ENCODE measurements at regions not wholly inside any gene's neighbourhood (a gene's known extent, or its start where the extent isn't known, plus 50 kb on each side); places are given as distances from the start of the nearest gene placed in this dataset.
A peak's percentile ranks its signal among the peaks of the same experiment; 100 is the strongest.

GRCh38 chr2:181290182-181290581, 167.0 kb upstream of the ITGA4 start:
- Histone ChIP-seq H3K36me3 (ENCODE audit: control insufficient read depth in 1 of 2, insufficient read depth in 2 of 2, low read length in 2 of 2) (no peaks in the 10 kb centered on the region), H3K9me2 (ENCODE audit: insufficient read depth) (peaks cover 3% of the 10 kb centered on the region; the same call in 1 of the 2 replicates), H3K9me3 (ENCODE audit: control insufficient read depth in 1 of 2, insufficient read depth in 1 of 2, low read depth in 1 of 2, low read length in 2 of 2) (no peaks in the 10 kb centered on the region), H3K4me1 (ENCODE audit: control insufficient read depth in 1 of 2, insufficient read depth in 2 of 2, low read length in 2 of 2) (no peaks in the 10 kb centered on the region), H3K9ac (ENCODE audit: low read length) (no peak overlapping the region), H3K4me3 (replicated peaks in 1 of 2; ENCODE audit: low read depth in 1 of 2, low read length in 2 of 2) (no peak overlapping the region), H4K20me1 (ENCODE audit: insufficient read depth) (no peaks in the 10 kb centered on the region), H3K79me2 (ENCODE audit: insufficient read depth, low read length) (no peaks in the 10 kb centered on the region), H3K27me3 (ENCODE audit: insufficient read depth, low read length) (no peaks in the 10 kb centered on the region), H2AFZ (ENCODE audit: low read depth, low read length, poor library complexity, severe bottlenecking) (peak overlapping the region; percentile 49), H3K27ac (ENCODE audit: low read depth, low read length) (no peak overlapping the region), H3K4me2 (ENCODE audit: low read length) (no peak overlapping the region)
- TF ChIP-seq, protein P1, sequence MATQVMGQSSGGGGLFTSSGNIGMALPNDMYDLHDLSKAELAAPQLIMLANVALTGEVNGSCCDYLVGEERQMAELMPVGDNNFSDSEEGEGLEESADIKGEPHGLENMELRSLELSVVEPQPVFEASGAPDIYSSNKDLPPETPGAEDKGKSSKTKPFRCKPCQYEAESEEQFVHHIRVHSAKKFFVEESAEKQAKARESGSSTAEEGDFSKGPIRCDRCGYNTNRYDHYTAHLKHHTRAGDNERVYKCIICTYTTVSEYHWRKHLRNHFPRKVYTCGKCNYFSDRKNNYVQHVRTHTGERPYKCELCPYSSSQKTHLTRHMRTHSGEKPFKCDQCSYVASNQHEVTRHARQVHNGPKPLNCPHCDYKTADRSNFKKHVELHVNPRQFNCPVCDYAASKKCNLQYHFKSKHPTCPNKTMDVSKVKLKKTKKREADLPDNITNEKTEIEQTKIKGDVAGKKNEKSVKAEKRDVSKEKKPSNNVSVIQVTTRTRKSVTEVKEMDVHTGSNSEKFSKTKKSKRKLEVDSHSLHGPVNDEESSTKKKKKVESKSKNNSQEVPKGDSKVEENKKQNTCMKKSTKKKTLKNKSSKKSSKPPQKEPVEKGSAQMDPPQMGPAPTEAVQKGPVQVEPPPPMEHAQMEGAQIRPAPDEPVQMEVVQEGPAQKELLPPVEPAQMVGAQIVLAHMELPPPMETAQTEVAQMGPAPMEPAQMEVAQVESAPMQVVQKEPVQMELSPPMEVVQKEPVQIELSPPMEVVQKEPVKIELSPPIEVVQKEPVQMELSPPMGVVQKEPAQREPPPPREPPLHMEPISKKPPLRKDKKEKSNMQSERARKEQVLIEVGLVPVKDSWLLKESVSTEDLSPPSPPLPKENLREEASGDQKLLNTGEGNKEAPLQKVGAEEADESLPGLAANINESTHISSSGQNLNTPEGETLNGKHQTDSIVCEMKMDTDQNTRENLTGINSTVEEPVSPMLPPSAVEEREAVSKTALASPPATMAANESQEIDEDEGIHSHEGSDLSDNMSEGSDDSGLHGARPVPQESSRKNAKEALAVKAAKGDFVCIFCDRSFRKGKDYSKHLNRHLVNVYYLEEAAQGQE (IDR thresholded peaks at IDR 0.05; ENCODE audit: low read depth): no peak
- no peak for TF ChIP-seq EZH2 (IDR thresholded peaks at IDR 0.05)
- no peak for TF ChIP-seq EZH2phosphoT487 (IDR thresholded peaks at IDR 0.05; ENCODE audit: borderline replicate concordance)
- no peak for TF ChIP-seq FOSL1 (IDR thresholded peaks at IDR 0.05; ENCODE audit: low read depth)
- TF ChIP-seq ELF1 (IDR thresholded peaks at IDR 0.05; ENCODE audit: borderline replicate concordance, low read depth): no peak
- TF ChIP-seq ZFX (IDR thresholded peaks at IDR 0.05): no peak
- TF ChIP-seq, protein P2, sequence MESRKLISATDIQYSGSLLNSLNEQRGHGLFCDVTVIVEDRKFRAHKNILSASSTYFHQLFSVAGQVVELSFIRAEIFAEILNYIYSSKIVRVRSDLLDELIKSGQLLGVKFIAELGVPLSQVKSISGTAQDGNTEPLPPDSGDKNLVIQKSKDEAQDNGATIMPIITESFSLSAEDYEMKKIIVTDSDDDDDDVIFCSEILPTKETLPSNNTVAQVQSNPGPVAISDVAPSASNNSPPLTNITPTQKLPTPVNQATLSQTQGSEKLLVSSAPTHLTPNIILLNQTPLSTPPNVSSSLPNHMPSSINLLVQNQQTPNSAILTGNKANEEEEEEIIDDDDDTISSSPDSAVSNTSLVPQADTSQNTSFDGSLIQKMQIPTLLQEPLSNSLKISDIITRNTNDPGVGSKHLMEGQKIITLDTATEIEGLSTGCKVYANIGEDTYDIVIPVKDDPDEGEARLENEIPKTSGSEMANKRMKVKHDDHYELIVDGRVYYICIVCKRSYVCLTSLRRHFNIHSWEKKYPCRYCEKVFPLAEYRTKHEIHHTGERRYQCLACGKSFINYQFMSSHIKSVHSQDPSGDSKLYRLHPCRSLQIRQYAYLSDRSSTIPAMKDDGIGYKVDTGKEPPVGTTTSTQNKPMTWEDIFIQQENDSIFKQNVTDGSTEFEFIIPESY (IDR thresholded peaks at IDR 0.05; ENCODE audit: extremely low read depth, insufficient replicate concordance, low read length): no peak
- TF ChIP-seq SRF (IDR thresholded peaks at IDR 0.05; ENCODE audit: low read depth): no peak
- TF ChIP-seq TCF7L2 (IDR thresholded peaks at IDR 0.05; ENCODE audit: borderline replicate concordance, extremely low read depth, insufficient read depth, insufficient read length): no peak
- no peak for TF ChIP-seq CBX3 (IDR thresholded peaks at IDR 0.05; ENCODE audit: low read depth)
- TF ChIP-seq YY1 (IDR thresholded peaks at IDR 0.05; ENCODE audit: extremely low read depth, insufficient replicate concordance, low read depth, low read length): no peak
- TF ChIP-seq CTCF (IDR thresholded peaks at IDR 0.05 in 2 of 3, conservative IDR thresholded peaks at IDR 0.05 in 1 of 3; ENCODE audit: borderline replicate concordance in 1 of 3, insufficient read depth in 1 of 3, low read depth in 2 of 3, low read length in 2 of 3): no peak
- TF ChIP-seq POLR2A (IDR thresholded peaks at IDR 0.05; ENCODE audit: borderline replicate concordance, extremely low read depth, insufficient read depth, insufficient read length): no peak
- no peak for TF ChIP-seq CEBPB (IDR thresholded peaks at IDR 0.05; ENCODE audit: low read depth)
- no peak for TF ChIP-seq SIN3A (IDR thresholded peaks at IDR 0.05; ENCODE audit: low read depth)
- TF ChIP-seq RAD21 (IDR thresholded peaks at IDR 0.05; ENCODE audit: low read depth): no peak
- TF ChIP-seq SP1 (IDR thresholded peaks at IDR 0.05; ENCODE audit: low read depth): no peak
- TF ChIP-seq ZNF274 (IDR thresholded peaks at IDR 0.05; ENCODE audit: low read depth, low read length): no peak
- TF ChIP-seq, protein P3, sequence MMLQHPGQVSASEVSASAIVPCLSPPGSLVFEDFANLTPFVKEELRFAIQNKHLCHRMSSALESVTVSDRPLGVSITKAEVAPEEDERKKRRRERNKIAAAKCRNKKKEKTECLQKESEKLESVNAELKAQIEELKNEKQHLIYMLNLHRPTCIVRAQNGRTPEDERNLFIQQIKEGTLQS (IDR thresholded peaks at IDR 0.05): no peak
- CTCF ChIA-PET: no interaction called here
- intact Hi-C loops (cut with micrococcal nuclease): no loop called here
- DNase-seq (ENCODE audit: low read depth, low spot score): no peak
- RAD21 ChIA-PET (ENCODE audit: low non-redundant PET in 1 of 2, low total read pairs in 2 of 2, uncharacterized antibody in 2 of 2, unreplicated experiment in 2 of 2): no interaction called here
- POLR2A ChIA-PET: no interaction called here
- no TSS peak for BruUV-seq (replicated peaks)
- ATAC-seq: no peak

Data from HCT116 (cell line).